ENCODE measurements at regions not wholly inside any gene's neighbourhood (a gene's known extent, or its start where the extent isn't known, plus 50 kb on each side); places are given as distances from the start of the nearest gene placed in this dataset.

GRCh38 chr3:22249658-22250057 lies 498.6 kb upstream of the ZNF385D start:
- ATAC-seq (no peak), DNase-seq (no peak)
- H3K27me3 ChIP-seq = no peaks in the 10 kb centered on the region
- no peaks in the 10 kb centered on the region for H3K4me1 ChIP-seq
- H3K9me3 ChIP-seq = no peaks in the 10 kb centered on the region
- no peak overlapping the region for H3K27ac ChIP-seq
- H3K36me3 ChIP-seq = no peaks in the 10 kb centered on the region
- intact Hi-C loops (cut with DNase I) = no loop called here
- TF ChIP-seq CTCF (IDR thresholded peaks at IDR 0.05) = no peak
- H3K4me3 ChIP-seq = no peak overlapping the region

DNA sequence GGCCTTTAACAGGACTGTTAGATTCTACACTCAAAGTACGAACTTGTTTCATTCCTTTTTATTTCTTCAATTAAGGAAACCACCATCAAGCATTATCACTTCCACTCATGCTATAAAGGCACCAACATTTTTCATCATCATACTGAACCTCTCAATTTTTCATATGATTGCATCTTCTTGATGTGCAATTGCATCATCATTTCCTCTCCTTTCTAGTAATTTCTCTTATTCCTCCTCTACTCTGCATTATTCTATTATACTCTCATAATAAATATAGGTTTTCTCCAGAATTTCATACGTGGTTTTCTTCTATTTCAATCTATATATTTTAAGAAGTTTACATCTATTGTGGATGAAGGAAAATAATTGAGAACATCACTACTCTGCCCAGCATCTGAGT lies 506.2 kb upstream of the ZNF385D start:
- TF ChIP-seq CTCF (IDR thresholded peaks at IDR 0.05) = no peak
- H3K27ac ChIP-seq = no peak overlapping the region
- H3K27me3 ChIP-seq = no peaks in the 10 kb centered on the region
- no peak for ATAC-seq
- DNase-seq = no peak
- H3K4me1 ChIP-seq = no peaks in the 10 kb centered on the region
- no peaks in the 10 kb centered on the region for H3K9me3 ChIP-seq
- intact Hi-C loops (cut with DNase I) = no loop called here
- no peaks in the 10 kb centered on the region for H3K36me3 ChIP-seq
- H3K4me3 ChIP-seq = no peak overlapping the region

- no peak for TF ChIP-seq CTCF (IDR thresholded peaks at IDR 0.05)
- Histone ChIP-seq H3K9me3 (no peaks in the 10 kb centered on the region), H3K4me1 (no peaks in the 10 kb centered on the region), H3K27ac (no peak overlapping the region), H3K36me3 (no peaks in the 10 kb centered on the region), H3K27me3 (no peaks in the 10 kb centered on the region), H3K4me3 (no peak overlapping the region)
- no peak for DNase-seq
- ATAC-seq = no peak
- intact Hi-C loops (cut with DNase I) = no loop called here
Measured at GRCh38 chr3:22262386-22262785, 511.4 kb upstream of the ZNF385D start.

DNA sequence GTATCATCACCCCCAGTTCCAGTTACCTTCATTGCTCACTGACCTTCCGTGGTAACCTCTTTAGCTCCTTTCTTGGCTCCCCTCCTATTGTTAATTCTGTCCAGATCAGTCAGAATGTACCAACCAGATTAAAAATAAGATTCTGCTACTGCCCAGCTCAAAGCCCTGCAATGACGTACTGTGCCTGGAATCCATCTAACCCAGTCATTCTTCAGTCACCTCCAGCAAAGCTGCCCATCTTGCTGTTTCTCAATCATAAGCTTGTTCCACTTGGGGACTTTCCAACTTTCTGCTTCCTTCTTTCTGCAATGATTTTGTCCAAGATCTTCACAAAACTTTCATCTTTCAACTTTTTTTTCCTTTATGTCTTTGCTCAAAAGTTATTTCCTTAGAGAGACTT lies 512.0 kb upstream of the ZNF385D start:
- Histone ChIP-seq H3K27me3 (no peaks in the 10 kb centered on the region), H3K27ac (no peak overlapping the region), H3K9me3 (no peaks in the 10 kb centered on the region), H3K4me1 (no peaks in the 10 kb centered on the region), H3K4me3 (no peak overlapping the region), H3K36me3 (no peaks in the 10 kb centered on the region)
- DNase-seq = no peak
- ATAC-seq = no peak
- intact Hi-C loops (cut with DNase I) = no loop called here
- no peak for TF ChIP-seq CTCF (IDR thresholded peaks at IDR 0.05)

- TF ChIP-seq CTCF (IDR thresholded peaks at IDR 0.05) = no peak
- no peak for ATAC-seq
- H3K27ac ChIP-seq = no peak overlapping the region
- DNase-seq = no peak
- H3K27me3 ChIP-seq = no peaks in the 10 kb centered on the region
- no peak overlapping the region for H3K4me3 ChIP-seq
- no peaks in the 10 kb centered on the region for H3K4me1 ChIP-seq
- no peaks in the 10 kb centered on the region for H3K36me3 ChIP-seq
- intact Hi-C loops (cut with DNase I) = no loop called here
- no peaks in the 10 kb centered on the region for H3K9me3 ChIP-seq
Measured at GRCh38 chr3:22265403-22265802, 514.4 kb upstream of the ZNF385D start.

Measured in left lung (tissue), 4 donors.